LNCaP clone FGC (cell line): ENCODE measurements at regions not wholly inside any gene's neighbourhood (a gene's known extent, or its start where the extent isn't known, plus 50 kb on each side); places are given as distances from the start of the nearest gene placed in this dataset.
"Not testable (repeated sequence)": the region's sequence is repeated elsewhere in the genome, so short reads cannot be mapped to it uniquely, and the experiment has no call there.

Experiments
- DNase-seq: peaks from one replicate; pipeline ENCODE4 v3.0.0-alpha.2; 2011; ENCODE audit warnings: low read depth
- H3K4me3 ChIP-seq: 2 replicates; pipeline ENCODE4 v1.5.1; 2011; ENCODE audit warnings: mild to moderate bottlenecking, low read depth, low read length, control low read depth
- TF ChIP-seq, protein P1 (sequence below): IDR thresholded peaks from 2 replicates; pipeline ENCODE4 v1.5.1; 2012; ENCODE audit warnings: mild to moderate bottlenecking; ENCODE audit not compliant: control insufficient read depth, insufficient read depth; ENCODE audit errors: extremely low read depth

GRCh38 chr2:189306525-189306924, 127.0 kb upstream of the COL5A2 start:
- TF ChIP-seq, protein P1, sequence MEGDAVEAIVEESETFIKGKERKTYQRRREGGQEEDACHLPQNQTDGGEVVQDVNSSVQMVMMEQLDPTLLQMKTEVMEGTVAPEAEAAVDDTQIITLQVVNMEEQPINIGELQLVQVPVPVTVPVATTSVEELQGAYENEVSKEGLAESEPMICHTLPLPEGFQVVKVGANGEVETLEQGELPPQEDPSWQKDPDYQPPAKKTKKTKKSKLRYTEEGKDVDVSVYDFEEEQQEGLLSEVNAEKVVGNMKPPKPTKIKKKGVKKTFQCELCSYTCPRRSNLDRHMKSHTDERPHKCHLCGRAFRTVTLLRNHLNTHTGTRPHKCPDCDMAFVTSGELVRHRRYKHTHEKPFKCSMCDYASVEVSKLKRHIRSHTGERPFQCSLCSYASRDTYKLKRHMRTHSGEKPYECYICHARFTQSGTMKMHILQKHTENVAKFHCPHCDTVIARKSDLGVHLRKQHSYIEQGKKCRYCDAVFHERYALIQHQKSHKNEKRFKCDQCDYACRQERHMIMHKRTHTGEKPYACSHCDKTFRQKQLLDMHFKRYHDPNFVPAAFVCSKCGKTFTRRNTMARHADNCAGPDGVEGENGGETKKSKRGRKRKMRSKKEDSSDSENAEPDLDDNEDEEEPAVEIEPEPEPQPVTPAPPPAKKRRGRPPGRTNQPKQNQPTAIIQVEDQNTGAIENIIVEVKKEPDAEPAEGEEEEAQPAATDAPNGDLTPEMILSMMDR: no peak

GRCh38 chr2:189308056-189308790, 128.7 kb upstream of the COL5A2 start:
- no peak for DNase-seq
- H3K4me3 ChIP-seq: no peak overlapping the region
- TF ChIP-seq, protein P1: no peak

More at GRCh38 chr2:189306525-189306924, 127.0 kb upstream of the COL5A2 start:
- DNase-seq: no peak
- no peak overlapping the region for H3K4me3 ChIP-seq

DNA sequence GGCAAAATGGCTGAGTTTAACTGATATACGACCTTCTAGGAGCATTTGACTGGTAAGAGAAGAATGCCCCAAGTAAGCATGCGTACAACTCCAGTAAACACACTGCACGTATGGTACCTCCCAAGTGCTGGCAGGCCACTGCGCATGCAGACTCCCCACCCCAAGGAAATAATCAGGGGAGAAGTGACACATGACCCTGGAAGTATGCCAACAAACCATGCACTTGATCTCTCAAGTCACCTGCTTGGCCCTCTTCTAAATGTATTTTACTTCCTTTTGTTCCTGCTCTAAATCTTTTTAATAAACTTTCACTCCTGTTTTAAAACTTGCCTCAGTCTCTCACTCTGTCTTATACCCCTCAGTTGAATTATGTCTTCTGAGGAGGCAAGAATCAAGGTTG, 129.8 kb upstream of the COL5A2 start:
- TF ChIP-seq, protein P1: no peak
- no peak overlapping the region for H3K4me3 ChIP-seq
- no peak for DNase-seq

DNA sequence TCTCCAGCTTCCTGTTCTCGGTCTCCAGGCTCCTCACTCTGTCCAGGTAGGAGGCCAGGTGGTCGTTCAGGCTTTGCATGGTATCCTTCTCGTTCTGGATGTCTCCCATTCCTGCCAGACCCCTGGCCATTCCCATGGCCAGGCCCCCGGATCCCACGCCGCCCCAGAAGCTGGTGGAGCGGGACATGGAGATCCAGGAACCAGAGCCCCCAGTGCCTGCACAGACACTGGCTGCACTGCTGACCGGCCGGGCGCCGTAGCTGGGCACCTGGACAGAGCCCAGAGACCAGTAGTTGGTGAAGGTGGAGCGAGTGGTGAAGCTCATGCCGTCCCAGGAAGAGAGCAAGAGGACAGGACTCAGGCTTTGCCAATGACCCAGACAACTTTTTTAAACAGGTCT, 129.1 kb upstream of the WDR75 start:
- DNase-seq: no peak
- H3K4me3 ChIP-seq: no peak overlapping the region
- TF ChIP-seq, protein P1: no peak

DNA sequence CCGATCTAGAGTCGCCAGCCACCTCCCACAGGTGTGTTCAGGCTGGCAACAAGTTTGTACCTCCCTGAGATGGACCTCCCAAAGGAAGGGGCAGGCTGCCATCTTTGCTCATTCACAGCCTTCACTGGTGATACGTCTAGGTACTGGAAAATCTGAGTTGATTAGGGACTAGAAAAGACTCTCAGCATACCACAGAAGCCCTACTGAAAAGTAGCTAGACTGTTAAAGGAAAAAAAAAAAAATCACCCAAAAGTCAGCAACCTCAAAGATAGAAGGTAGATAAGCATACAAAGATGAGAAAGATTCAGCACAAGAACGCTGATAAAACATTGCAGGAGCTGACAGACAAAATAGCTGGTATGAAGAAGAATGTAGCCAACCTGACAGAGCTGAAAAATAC, 128.6 kb upstream of the WDR75 start:
- DNase-seq: no peak
- TF ChIP-seq, protein P1: no peak
- no peak overlapping the region for H3K4me3 ChIP-seq

DNA sequence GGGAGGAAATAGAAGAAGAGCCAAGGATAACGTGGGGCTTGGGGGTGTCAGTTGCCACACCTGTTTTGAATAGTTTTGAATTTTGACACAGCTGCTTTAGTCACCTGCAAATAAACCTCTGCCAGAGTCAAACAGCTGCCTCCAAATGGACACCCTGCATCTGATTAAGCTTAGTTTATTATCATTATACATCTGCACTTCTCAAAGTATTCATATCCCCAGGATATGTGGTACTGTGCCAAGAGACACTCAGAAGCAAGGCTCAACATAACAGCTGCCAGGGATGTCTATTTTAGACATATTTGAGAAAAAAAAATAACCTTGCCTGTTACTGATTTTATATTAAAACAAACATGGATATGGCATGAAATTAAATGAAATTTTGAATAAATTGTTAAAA, 122.5 kb upstream of the WDR75 start:
- no peak for DNase-seq
- TF ChIP-seq, protein P1: no peak
- no peak overlapping the region for H3K4me3 ChIP-seq

GRCh38 chr2:189319424-189319823, 121.8 kb upstream of the WDR75 start:
- DNase-seq, H3K4me3 ChIP-seq: not testable (repeated sequence)
